HG02870 (cell line): ENCODE measurements at regions not wholly inside any gene's neighbourhood (a gene's known extent, or its start where the extent isn't known, plus 50 kb on each side); places are given as distances from the start of the nearest gene placed in this dataset.

Experiments
- ATAC-seq: cut with Tn5 transposase; IDR thresholded peaks from one replicate; pipeline ENCODE4 v1.9.1; 2021; ENCODE audit warnings: mild to moderate bottlenecking, moderate library complexity; ENCODE audit not compliant: unreplicated experiment

GRCh38 chr15:58235961-58236360 is 97.8 kb downstream of the AQP9 start:
- no peak for ATAC-seq

DNA sequence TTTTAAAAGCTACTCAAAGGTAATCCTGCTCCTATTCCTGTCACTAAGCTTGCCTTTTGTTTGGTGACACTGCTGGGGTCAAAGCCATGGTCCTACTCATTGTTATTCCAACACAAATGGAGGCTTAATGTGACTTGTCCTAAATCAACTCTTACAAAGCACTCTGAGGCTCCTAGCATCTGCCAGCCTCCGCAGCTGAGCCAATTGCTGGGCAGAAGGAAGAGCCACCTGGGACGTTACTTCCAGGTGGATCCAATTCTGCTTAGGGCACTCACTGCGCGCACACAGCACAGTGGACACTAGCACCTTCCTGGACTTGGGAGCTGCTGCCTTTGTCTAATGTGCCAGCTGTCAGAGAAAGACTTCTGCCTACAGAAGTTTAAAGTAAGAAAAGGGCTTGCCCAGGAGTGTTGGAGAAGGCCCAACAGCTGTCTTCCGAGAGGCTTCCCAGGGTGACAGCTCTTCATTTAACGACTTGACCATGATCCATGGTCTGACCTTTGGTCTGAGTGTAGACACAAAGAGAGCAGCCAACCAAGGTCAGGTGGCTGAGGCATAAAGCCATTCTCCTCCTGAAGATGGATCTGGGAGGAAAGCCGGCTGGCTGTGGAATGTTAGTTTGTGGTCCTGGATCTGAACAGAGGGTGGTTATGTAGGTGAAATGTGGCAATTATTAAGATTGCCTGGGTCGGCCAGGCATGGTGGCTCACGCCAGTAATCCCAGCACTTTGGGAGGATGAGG is 102.2 kb downstream of the AQP9 start:
- ATAC-seq = no peak

- ATAC-seq = no peak
Measured at GRCh38 chr15:58241872-58242271, 103.7 kb downstream of the AQP9 start.

- ATAC-seq = no peak
Measured at GRCh38 chr15:58243070-58243469, 104.9 kb downstream of the AQP9 start.

- ATAC-seq = no peak
Measured at GRCh38 chr15:58244536-58244935, 106.4 kb downstream of the AQP9 start.

GRCh38 chr15:58246041-58246440 is 107.9 kb downstream of the AQP9 start:
- no peak for ATAC-seq

- ATAC-seq = no peak
Measured at GRCh38 chr15:58247855-58248842, 110.0 kb downstream of the AQP9 start.

DNA sequence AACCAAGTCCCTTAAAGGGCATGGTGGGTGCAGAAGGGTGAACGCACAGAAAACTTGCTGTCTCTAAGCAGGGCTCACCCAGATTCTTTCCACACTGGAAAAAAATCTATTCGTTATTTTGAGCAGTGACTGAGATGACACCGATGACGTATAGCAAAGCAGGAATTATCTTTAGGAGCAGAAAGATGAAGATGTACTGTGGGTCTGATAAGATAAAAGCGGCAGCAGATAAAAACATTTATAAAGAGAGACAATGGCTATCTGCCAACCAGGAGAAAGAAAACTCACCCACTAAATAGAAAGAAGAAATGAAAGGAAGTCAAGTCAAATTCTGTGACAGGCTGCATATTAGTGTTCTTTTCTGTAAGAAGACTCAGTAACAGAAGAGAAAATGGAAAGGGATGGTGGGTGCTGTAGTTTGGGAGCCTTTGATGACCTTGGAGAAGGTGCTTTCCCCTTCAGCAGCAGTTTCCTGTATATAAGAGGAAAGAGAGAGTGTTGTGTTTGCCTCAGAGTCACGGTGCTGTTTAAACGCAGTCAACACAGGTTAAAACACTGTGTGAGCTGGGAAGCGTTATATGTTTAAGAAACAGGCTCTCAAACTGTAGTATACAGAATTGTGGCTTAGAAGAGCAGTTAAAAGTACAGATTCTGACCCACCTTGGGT is 111.6 kb downstream of the AQP9 start:
- no peak for ATAC-seq

GRCh38 chr15:58252586-58253323 is 114.6 kb downstream of the AQP9 start:
- ATAC-seq = no peak

DNA sequence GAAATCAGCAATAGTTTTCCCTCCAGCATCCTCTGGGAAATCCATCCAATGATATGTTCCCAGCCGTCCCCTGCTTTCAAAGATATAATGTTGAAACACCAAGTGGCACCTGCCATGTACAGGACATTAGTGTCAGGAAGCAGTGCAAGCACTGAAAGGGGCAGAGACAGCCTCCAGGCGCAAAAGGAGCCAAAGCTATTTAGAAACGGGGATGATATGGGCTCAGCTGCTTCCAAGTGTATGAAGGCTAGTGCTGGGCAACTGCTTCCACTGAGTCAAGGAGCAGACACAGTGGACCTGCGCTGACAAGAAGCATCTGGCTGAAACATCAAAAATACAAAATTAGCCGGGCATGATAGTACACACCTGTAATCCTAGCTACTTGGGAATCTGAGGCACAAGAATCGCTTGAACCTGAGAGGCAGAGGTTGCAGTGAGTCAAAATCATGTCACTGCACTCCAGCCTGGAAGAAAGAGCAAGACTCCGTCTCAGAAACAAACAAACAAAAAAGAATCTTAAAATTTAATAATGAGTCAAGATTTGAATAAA is 119.7 kb downstream of the AQP9 start:
- ATAC-seq = no peak

- ATAC-seq = no peak
Measured at GRCh38 chr15:58258501-58259292, 120.5 kb downstream of the AQP9 start.

- no peak for ATAC-seq
Measured at GRCh38 chr15:58260205-58260724, 122.1 kb downstream of the AQP9 start.

- no peak for ATAC-seq
Measured at GRCh38 chr15:58260725-58261267, 122.6 kb downstream of the AQP9 start.

DNA sequence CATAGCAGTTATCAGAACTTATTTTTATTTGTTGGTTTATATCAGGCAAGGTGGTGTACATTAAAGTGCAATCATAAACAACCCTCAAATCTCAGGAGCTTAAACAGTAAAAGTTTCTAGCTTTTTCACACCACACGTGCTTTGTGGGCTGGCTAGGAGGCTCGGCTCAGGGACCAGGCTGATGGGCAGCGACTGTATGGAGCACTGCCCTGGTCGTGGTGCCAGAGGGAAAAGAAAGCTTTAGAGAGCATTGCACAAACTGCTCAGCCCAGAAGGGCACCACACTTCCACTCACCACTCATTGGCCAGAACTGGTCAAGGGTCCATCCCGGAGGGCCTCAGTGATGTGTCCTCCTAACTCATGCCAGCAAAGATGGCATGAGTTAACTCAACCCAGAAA is 123.2 kb downstream of the AQP9 start:
- no peak for ATAC-seq

DNA sequence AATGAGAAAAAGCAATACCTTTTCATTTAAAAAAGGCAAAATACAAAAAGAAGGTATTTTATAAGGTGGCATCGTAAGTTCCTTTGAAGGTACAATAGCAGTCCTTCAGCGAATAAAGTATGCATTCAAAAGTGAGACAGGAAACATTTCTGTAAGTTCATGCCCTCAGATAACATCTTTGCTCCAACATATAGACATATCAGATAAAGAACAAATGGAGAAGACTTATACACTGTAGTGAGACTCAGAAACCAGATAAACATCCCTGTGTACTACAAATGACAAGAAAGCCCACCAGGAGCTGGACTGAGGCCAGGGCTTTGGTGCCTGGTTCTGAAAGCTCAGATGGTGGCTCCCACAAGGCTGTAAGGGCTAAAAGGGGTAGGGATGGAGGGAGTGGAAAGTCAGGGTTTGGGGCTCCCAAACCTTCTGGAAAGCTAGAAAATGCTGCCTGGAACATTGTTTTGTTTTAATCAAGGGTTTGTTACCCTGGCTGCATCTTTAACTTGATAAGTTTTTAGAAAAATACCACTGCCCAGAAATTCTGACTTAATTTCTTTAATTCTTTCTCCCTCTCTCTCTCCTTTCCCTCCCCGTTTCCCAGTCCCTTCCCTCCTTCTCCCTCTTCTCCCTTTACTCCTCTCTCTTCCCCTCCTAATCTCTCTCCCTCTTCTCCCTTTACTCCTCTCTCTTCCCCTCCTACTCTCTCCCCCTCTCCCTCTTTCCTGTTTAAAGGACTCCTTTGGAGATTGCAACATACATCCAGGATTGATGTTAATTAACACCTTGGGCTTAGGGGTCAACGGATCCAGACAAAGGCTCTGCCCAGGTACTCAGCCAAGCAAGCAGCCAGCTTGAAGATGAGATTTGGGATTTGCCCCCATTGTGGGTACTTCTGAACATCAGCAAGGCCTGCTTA is 126.1 kb downstream of the AQP9 start:
- no peak for ATAC-seq

DNA sequence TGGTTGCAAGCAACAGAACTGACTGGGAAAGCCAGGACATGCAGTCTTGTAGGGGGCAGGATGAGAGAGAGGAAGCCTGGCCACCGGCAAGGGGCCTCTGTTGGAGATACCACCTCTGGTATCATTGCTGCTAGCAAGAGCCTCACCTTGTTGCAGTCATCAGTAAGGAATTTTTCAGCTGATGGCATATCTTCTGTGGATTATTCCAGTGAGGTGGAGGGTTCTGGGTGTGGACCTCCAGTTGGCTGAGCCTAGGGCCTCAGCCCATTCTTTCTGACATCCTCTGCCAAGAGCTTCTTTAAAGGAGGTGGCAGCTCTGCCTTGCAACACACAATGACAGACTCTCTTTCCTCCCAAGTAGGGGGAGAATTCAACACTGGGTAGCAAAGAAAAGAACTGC is 128.9 kb downstream of the AQP9 start:
- no peak for ATAC-seq

GRCh38 chr15:58268746-58269267 is 130.6 kb downstream of the AQP9 start:
- ATAC-seq = no peak
